GM12865 (cell line): ENCODE measurements at regions not wholly inside any gene's neighbourhood (a gene's known extent, or its start where the extent isn't known, plus 50 kb on each side); places are given as distances from the start of the nearest gene placed in this dataset.
"Not testable (repeated sequence)": the region's sequence is repeated elsewhere in the genome, so short reads cannot be mapped to it uniquely, and the experiment has no call there.

Experiments used
- DNase-seq: peaks from one replicate; pipeline ENCODE4 v3.0.0; 2010; ENCODE audit warnings: low read depth
- H3K4me3 ChIP-seq: 2 replicates; pipeline ENCODE4 v1.5.1; 2011; ENCODE audit warnings: mild to moderate bottlenecking, low read depth, low read length, control low read depth
- CTCF ChIP-seq: IDR thresholded peaks from 2 replicates; pipeline ENCODE4 v1.5.1; 2011; ENCODE audit warnings: low read length, control low read depth, low read depth, inconsistent platforms; ENCODE audit not compliant: insufficient read depth; ENCODE audit errors: missing control alignments

- no peak for DNase-seq
- H3K4me3 ChIP-seq = no peak overlapping the region
- no peak for TF ChIP-seq CTCF
These were observed 124.5 kb upstream of the NEIL3 start for GRCh38 chr4:177185151-177185550.

GRCh38 chr4:177185579-177185978 is 124.1 kb upstream of the NEIL3 start:
- DNase-seq = no peak
- H3K4me3 ChIP-seq = no peak overlapping the region
- no peak for TF ChIP-seq CTCF

- TF ChIP-seq CTCF = no peak
- DNase-seq = no peak
- H3K4me3 ChIP-seq = no peak overlapping the region
These were observed 122.3 kb upstream of the NEIL3 start for GRCh38 chr4:177187371-177187770.

GRCh38 chr4:177190995-177191580 is 118.6 kb upstream of the NEIL3 start:
- no peak for DNase-seq
- TF ChIP-seq CTCF = no peak
- no peak overlapping the region for H3K4me3 ChIP-seq

- H3K4me3 ChIP-seq = no peak overlapping the region
- DNase-seq = no peak
- TF ChIP-seq CTCF = no peak
These were observed 118.1 kb upstream of the NEIL3 start for GRCh38 chr4:177191586-177191985.

GRCh38 chr4:177191991-177192390 is 117.7 kb upstream of the NEIL3 start:
- no peak for DNase-seq
- no peak overlapping the region for H3K4me3 ChIP-seq
- no peak for TF ChIP-seq CTCF

- DNase-seq, H3K4me3 ChIP-seq: not testable (repeated sequence)
These were observed 116.5 kb upstream of the NEIL3 start for GRCh38 chr4:177193024-177193715.
